Activated CD8-positive, alpha-beta memory T cell treated with anti-CD3 and anti-CD28 coated beads, Interleukin-2, amount 10 ng/mL, durations not matched to agents 7 days and 5 days (primary cell): ENCODE measurements at regions not wholly inside any gene's neighbourhood (a gene's known extent, or its start where the extent isn't known, plus 50 kb on each side); places are given as distances from the start of the nearest gene placed in this dataset.

Experiments
- ATAC-seq: fragments of 150-1000 bp; cut with Tn5 transposase; one replicate; pipeline ENCODE4 v1.10.0; 2021; ENCODE audit warnings: moderate library complexity
- CTCF ChIA-PET: fragments of 350-600 bp; sonication (Branson Sonifier 250); formaldehyde crosslinking; loops from one replicate; lab custom pipeline; 2021; ENCODE audit warnings: antibody characterized with exemption; lab: Charles Lee
- DNase-seq: peaks from one replicate; pipeline ENCODE4 v3.0.0-alpha.2; 2020
- H3K27ac Mint-ChIP-seq: one replicate; pipeline ENCODE4 v1.8.0; 2021; ENCODE audit warnings: mild to moderate bottlenecking, mixed read lengths
- H3K27me3 Mint-ChIP-seq: one replicate; pipeline ENCODE4 v1.8.0; 2021; ENCODE audit warnings: mixed read lengths
- H3K36me3 Mint-ChIP-seq: one replicate; pipeline ENCODE4 v1.8.0; 2021; ENCODE audit warnings: mild to moderate bottlenecking, mixed read lengths
- H3K4me1 Mint-ChIP-seq: one replicate; pipeline ENCODE4 v1.8.0; 2021; ENCODE audit warnings: mixed read lengths
- H3K4me3 Mint-ChIP-seq: one replicate; pipeline ENCODE4 v1.8.0; 2021; ENCODE audit warnings: mild to moderate bottlenecking, moderate library complexity, mixed read lengths
- H3K9me3 Mint-ChIP-seq: one replicate; pipeline ENCODE4 v1.8.0; 2022; ENCODE audit warnings: low read depth, mixed read lengths

DNA sequence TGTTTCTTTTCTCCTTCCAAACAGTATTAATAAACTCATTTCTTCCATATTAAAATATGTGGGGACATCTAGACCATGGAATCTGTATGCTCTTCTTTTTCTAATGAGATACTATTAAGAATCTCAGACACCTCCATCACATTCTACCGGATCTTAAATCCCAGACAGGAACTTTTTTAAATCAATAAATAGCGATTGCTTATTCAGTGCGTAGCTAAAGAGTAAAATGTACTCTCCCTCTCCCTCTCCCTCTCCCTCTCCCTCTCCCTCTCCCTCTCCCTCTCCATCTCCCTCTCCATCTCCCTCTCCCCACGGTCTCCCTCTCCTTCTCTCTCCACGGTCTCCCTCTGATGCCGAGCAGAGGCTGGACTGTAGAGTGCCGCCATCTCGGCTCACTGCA lies 297.0 kb downstream of the HNRNPD start:
- no peak for DNase-seq
- ATAC-seq = no peak
- no peak overlapping the region for H3K27ac Mint-ChIP-seq
- H3K4me3 Mint-ChIP-seq = no peak overlapping the region
- H3K27me3 Mint-ChIP-seq = peaks cover 7% of the 10 kb centered on the region
- no peaks in the 10 kb centered on the region for H3K36me3 Mint-ChIP-seq
- H3K9me3 Mint-ChIP-seq = no peaks in the 10 kb centered on the region
- CTCF ChIA-PET = no interaction called here
- no peaks in the 10 kb centered on the region for H3K4me1 Mint-ChIP-seq

DNA sequence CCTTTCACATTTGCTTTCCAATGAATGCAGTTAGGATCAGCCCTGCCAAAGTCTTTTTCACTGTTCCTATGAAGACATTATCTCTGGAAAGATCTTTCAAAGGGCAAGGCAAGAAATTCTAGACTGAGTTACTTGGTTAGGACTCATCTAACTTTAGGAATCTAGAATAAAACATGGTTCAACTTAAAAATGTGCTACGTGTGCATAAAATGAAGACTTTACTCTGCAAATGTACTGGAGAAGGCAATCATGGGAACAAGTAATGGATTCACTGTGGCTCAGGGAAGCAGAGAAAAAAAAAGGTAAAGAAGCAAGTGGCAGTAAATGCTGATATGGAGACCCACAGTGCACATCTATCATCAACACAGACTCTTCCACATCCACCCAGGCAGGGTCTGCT lies 297.4 kb downstream of the HNRNPD start:
- H3K9me3 Mint-ChIP-seq = no peaks in the 10 kb centered on the region
- CTCF ChIA-PET = no interaction called here

GRCh38 chr4:82071951-82072350 lies 301.8 kb downstream of the HNRNPD start:
- no peaks in the 10 kb centered on the region for H3K36me3 Mint-ChIP-seq
- H3K9me3 Mint-ChIP-seq = no peaks in the 10 kb centered on the region
- DNase-seq (no peak), ATAC-seq (no peak)
- CTCF ChIA-PET = no interaction called here
- no peak overlapping the region for H3K27ac Mint-ChIP-seq
- H3K4me1 Mint-ChIP-seq = no peaks in the 10 kb centered on the region
- peaks cover 7% of the 10 kb centered on the region for H3K27me3 Mint-ChIP-seq
- H3K4me3 Mint-ChIP-seq = no peak overlapping the region

More for the DNA sequence above, 297.4 kb downstream of the HNRNPD start:
- no peak for DNase-seq
- peaks cover 7% of the 10 kb centered on the region for H3K27me3 Mint-ChIP-seq
- no peak for ATAC-seq
- H3K4me3 Mint-ChIP-seq = no peak overlapping the region
- H3K27ac Mint-ChIP-seq = no peak overlapping the region
- no peaks in the 10 kb centered on the region for H3K36me3 Mint-ChIP-seq
- H3K4me1 Mint-ChIP-seq = no peaks in the 10 kb centered on the region

- Mint-ChIP-seq H3K4me3 (no peak overlapping the region), H3K4me1 (no peaks in the 10 kb centered on the region), H3K27me3 (peaks cover 12% of the 10 kb centered on the region), H3K9me3 (no peaks in the 10 kb centered on the region), H3K27ac (no peak overlapping the region), H3K36me3 (no peaks in the 10 kb centered on the region)
- DNase-seq (no peak), ATAC-seq (no peak)
- CTCF ChIA-PET = no interaction called here
Measured at GRCh38 chr4:82069883-82070638, 303.7 kb downstream of the HNRNPD start.

DNA sequence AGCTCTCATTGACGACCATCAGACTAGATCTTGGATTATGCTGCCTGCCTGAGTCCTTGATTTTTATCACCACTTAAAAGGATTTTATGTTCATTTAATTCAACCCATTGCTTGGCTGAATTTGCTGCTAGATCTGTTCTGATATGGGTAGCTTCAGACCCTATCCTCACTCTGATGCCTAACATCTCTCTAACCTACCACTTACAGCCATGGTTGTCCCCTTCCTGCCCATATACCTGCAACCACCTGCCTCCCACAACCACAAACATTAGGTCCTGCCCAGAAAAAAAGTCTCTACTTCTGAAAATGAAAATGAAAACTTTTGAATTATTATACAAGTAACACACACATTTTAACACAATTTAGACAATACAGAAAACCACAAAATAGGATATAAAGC lies 310.8 kb downstream of the HNRNPD start:
- CTCF ChIA-PET = no interaction called here
- DNase-seq (no peak), ATAC-seq (no peak)
- Mint-ChIP-seq H3K4me1 (peaks cover 21% of the 10 kb centered on the region), H3K27ac (no peak overlapping the region), H3K4me3 (no peak overlapping the region), H3K36me3 (no peaks in the 10 kb centered on the region), H3K27me3 (peaks cover 33% of the 10 kb centered on the region), H3K9me3 (no peaks in the 10 kb centered on the region)

GRCh38 chr4:82057990-82058544 lies 315.7 kb downstream of the HNRNPD start:
- DNase-seq (no peak), ATAC-seq (no peak)
- Mint-ChIP-seq H3K4me3 (no peak overlapping the region), H3K4me1 (peaks cover 15% of the 10 kb centered on the region), H3K36me3 (no peaks in the 10 kb centered on the region), H3K9me3 (no peaks in the 10 kb centered on the region), H3K27ac (no peak overlapping the region), H3K27me3 (peaks cover 27% of the 10 kb centered on the region)
- CTCF ChIA-PET = no interaction called here

DNA sequence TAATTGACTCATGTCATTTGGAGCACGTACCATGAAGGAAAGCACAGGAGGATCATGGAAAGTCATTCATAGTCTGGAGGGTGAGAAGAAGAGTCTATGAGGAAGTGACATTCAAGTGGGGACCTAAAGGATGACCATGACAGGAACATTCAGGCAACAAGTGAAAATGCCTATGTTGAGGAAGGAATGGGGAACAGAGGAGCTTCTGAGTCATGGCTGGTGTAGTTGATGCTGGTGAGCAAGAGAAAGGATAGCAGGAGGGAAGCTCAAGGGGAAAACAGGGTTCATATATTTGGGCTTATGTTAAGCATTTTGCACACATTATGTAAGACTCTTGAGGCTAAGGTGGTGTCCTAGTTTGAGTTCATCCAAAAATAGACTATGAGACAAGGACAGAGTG lies 318.6 kb downstream of the HNRNPD start:
- Mint-ChIP-seq H3K4me3 (no peak overlapping the region), H3K27ac (no peak overlapping the region), H3K36me3 (no peaks in the 10 kb centered on the region), H3K4me1 (no peaks in the 10 kb centered on the region), H3K9me3 (no peaks in the 10 kb centered on the region), H3K27me3 (peaks cover 28% of the 10 kb centered on the region)
- ATAC-seq (no peak), DNase-seq (no peak)
- CTCF ChIA-PET = no interaction called here

- CTCF ChIA-PET = no interaction called here
- H3K36me3 Mint-ChIP-seq = no peaks in the 10 kb centered on the region
- no peak overlapping the region for H3K27ac Mint-ChIP-seq
- ATAC-seq (no peak), DNase-seq (no peak)
- no peaks in the 10 kb centered on the region for H3K4me1 Mint-ChIP-seq
- H3K9me3 Mint-ChIP-seq = no peaks in the 10 kb centered on the region
- H3K4me3 Mint-ChIP-seq = no peak overlapping the region
- H3K27me3 Mint-ChIP-seq = peaks cover 20% of the 10 kb centered on the region
Measured at GRCh38 chr4:82053396-82053795, 320.4 kb downstream of the HNRNPD start.

GRCh38 chr4:82050796-82051195 lies 323.0 kb downstream of the HNRNPD start:
- CTCF ChIA-PET = no interaction called here

GRCh38 chr4:82049294-82049693 lies 324.5 kb downstream of the HNRNPD start:
- ATAC-seq (no peak), DNase-seq (no peak)
- CTCF ChIA-PET = no interaction called here
- Mint-ChIP-seq H3K27me3 (peaks cover 38% of the 10 kb centered on the region), H3K9me3 (no peaks in the 10 kb centered on the region), H3K27ac (no peak overlapping the region), H3K4me3 (no peak overlapping the region), H3K36me3 (no peaks in the 10 kb centered on the region), H3K4me1 (peaks cover 2% of the 10 kb centered on the region)

More at GRCh38 chr4:82050796-82051195, 323.0 kb downstream of the HNRNPD start:
- Mint-ChIP-seq H3K27ac (no peak overlapping the region), H3K4me1 (peaks cover 2% of the 10 kb centered on the region), H3K27me3 (peaks cover 31% of the 10 kb centered on the region), H3K36me3 (no peaks in the 10 kb centered on the region), H3K9me3 (no peaks in the 10 kb centered on the region), H3K4me3 (no peak overlapping the region)
- no peak for DNase-seq
- no peak for ATAC-seq

- H3K36me3 Mint-ChIP-seq = no peaks in the 10 kb centered on the region
- ATAC-seq = no peak
- no peak overlapping the region for H3K4me3 Mint-ChIP-seq
- H3K9me3 Mint-ChIP-seq = no peaks in the 10 kb centered on the region
- DNase-seq = no peak
- H3K27ac Mint-ChIP-seq = no peak overlapping the region
- CTCF ChIA-PET = no interaction called here
- peaks cover 4% of the 10 kb centered on the region for H3K4me1 Mint-ChIP-seq
- H3K27me3 Mint-ChIP-seq = peaks cover 50% of the 10 kb centered on the region
Measured at GRCh38 chr4:82047731-82048130, 326.1 kb downstream of the HNRNPD start.

DNA sequence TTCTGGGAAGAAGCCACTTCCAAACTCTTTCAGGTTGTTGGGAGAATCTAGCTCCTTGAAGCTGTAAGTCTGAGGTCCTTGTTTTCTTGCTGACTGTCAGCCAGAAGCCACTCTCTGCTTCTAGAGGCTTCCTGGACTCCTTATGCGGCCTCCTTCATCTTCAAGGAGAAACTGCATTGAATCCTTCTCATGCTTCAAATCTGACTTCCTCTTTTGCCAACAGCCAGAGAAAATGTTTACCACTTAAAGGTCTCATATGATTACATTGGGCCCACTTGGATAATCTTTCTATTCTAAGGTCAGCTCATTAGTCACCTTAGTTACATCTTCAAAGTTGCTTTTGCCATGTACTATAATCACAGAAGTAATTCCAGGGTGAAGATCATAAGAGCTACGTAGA lies 327.0 kb downstream of the HNRNPD start:
- DNase-seq = no peak
- ATAC-seq = no peak
- Mint-ChIP-seq H3K4me3 (no peak overlapping the region), H3K36me3 (no peaks in the 10 kb centered on the region), H3K27me3 (peaks cover 59% of the 10 kb centered on the region), H3K27ac (no peak overlapping the region), H3K4me1 (peaks cover 4% of the 10 kb centered on the region), H3K9me3 (no peaks in the 10 kb centered on the region)
- CTCF ChIA-PET = no interaction called here

- H3K27ac Mint-ChIP-seq = no peak overlapping the region
- no peaks in the 10 kb centered on the region for H3K9me3 Mint-ChIP-seq
- DNase-seq (no peak), ATAC-seq (no peak)
- H3K36me3 Mint-ChIP-seq = no peaks in the 10 kb centered on the region
- peaks cover 4% of the 10 kb centered on the region for H3K4me1 Mint-ChIP-seq
- CTCF ChIA-PET = interaction anchor here (0.9 kb wide), 1 partner anchor 201 kb away, joined by 4 read pairs; no protein-coding TSS in a partner anchor
- peaks cover 66% of the 10 kb centered on the region for H3K27me3 Mint-ChIP-seq
- no peak overlapping the region for H3K4me3 Mint-ChIP-seq
Measured at GRCh38 chr4:82045267-82045666, 328.5 kb downstream of the HNRNPD start.
